GM12872 (cell line): ENCODE measurements at regions not wholly inside any gene's neighbourhood (a gene's known extent, or its start where the extent isn't known, plus 50 kb on each side); places are given as distances from the start of the nearest gene placed in this dataset.
A peak's percentile ranks its signal among the peaks of the same experiment; 100 is the strongest.

Experiments
- CTCF ChIP-seq: IDR thresholded peaks from 3 replicates; pipeline ENCODE4 v1.5.1; 2011; ENCODE audit warnings: low read depth, mild to moderate bottlenecking, low read length, moderate library complexity; ENCODE audit not compliant: insufficient read depth

GRCh38 chr4:108529102-108529501, 91.3 kb upstream of the RPL34 start:
- no peak for TF ChIP-seq CTCF

DNA sequence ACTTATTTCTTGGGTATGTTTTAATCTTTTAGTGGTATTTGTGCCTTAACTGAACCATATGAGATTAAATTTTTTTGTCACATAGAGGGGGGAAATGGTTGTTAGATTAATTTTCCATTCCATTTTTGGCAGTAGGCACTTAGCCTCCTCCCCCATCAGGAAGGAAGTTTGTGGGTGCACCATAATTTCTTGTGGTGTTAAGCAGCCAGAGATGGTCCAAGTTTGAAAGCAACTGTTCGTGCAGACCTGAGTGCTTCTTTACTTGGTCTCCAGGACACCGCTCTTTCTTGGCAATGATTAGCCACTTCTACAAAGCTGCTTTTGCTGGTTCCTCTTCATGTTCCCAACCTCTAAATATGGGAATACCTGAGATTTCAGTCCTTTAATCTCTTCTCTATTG, 92.7 kb upstream of the RPL34 start:
- no peak for TF ChIP-seq CTCF

GRCh38 chr4:108520807-108521206, 99.6 kb upstream of the RPL34 start:
- TF ChIP-seq CTCF = no peak

DNA sequence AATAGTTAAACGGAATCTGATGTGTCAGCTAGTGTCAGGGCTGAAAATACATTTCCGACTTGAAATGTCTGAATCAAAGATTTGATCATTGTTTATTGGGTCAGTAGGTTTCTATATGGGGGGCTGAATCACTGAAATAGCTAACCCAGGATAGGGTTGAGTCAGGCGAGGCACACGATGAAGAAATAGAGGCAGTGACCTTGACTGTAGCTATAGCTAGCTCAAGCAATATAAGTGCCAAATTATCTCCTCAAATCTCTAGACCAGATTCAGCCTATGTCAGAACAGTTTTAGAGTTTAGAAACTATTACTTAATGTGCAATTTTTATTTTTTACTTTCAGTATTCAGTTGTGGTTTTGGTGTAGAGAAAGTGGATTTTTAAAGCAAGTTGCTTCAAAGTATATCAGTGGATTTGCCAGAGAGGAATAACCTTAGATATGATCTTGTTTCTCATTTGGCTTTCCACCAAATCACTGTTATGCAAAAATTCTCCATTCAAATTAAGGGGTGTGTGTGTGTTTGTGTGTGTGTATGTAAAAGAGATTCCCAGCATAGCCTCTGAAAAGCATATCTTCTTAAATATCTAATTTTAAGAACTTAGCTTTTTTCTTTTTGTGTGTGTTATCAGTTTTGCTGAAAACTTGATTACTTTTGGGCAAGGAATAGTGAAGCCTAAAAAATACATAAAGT, 100.3 kb upstream of the RPL34 start:
- no peak for TF ChIP-seq CTCF

DNA sequence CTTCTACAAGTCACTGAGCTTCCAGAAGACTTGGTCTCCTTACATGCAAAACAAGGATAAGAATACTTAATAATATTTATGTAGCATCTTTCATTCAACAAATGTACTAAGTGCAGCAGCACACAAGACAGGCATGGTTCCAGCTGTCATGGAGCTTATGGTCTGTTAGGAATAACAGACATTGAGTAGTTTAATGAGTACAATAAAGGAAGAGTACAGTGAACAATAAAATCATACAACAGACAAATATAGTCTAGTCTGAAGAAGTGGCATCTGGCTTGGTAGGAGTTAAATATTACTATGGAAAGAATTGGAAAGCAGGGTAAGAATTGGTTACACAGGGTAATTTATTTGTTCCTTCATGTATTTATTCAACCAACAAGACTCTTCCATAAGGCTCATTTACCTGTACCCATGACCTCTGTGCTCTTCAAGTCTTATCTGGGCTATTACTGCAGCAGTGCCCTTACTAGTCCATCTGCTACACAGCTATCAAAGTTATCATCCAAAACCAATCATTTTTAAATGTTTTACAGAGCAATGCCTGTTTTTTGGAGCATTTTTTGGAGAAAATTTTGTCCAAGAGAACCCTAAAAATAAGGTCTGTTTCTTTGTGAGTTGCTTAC, 101.1 kb upstream of the RPL34 start:
- TF ChIP-seq CTCF = no peak

DNA sequence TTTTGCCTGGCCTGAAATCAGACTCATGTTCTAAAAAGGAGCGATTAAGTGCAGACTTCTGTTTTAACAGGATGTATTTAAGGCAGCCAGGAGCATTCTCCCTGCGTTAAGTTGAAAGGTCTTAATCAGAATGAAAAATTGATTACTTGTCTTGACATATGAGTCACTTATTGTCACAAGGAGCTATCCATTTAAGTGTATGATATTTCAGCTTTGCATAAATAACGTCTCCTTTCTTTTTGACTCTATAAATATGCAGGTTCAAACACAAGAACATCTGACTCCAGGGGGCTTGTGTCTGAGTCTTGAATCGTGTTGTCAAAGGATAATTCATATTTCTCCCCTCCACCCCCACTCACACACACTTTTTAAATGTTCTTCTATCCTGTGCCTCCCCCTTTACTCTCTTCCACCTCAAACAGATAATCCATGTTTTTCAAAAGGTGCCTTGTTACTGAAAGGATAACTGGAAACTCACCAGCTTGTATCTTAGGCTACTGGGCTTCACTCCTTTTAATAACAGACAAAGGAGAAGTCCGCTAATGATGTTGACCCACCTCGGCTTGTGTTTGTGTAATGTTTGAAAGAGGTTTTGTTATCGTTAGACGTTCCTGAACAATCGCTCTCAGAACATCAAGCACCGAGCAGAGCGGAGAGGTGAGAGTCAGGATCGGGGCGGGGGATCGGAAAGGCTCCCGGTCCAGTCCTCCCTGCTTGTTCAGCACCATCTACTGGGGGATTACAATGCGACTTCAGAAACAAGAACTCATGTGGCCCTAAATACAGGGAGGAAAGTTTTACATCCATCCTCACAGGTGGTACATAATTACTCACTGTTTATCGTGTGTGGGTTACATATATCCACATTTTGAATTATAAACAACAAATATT, 107.5 kb upstream of the RPL34 start:
- 0 out of 3 replicates have a peak, but pooled peaks have one; percentile 5 for TF ChIP-seq CTCF

DNA sequence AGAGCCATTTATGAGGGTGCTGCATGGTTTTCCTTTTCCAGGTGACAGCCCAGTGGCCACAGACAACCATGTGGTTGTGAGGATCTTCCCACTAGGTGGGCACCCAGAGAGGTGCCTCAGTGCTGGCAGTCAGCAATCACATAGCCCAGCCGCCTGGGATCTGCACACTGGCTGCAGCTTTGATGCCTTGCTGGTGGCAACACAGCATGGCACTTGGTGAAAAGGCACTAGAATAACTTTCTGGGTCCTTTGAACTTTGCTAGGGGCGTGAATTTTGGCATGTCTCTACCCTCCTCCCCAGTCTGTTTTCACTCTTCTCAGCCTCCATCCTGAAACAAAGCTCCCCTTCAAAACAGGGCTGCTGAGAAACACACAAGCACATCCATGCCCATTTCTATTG, 108.8 kb upstream of the RPL34 start:
- TF ChIP-seq CTCF = no peak
